HepG2 (cell line): ENCODE measurements at regions not wholly inside any gene's neighbourhood (a gene's known extent, or its start where the extent isn't known, plus 50 kb on each side); places are given as distances from the start of the nearest gene placed in this dataset.
"Not testable (repeated sequence)": the region's sequence is repeated elsewhere in the genome, so short reads cannot be mapped to it uniquely, and the experiment has no call there.

ENCODE experiments used
- ATAC-seq: fragments of 200-7000 bp; cut with Tn5 transposase; 3 replicates; pipeline ENCODE4 v1.9.1; 2020; ENCODE audit warnings: mild to moderate bottlenecking, moderate library complexity
- BruUV-seq: library from RNA; stranded (reverse); fragments of 400-500 nt; replicated peaks from 2 replicates; lab custom pipeline; 2021; lab: Mats Ljungman, UMichigan
- CTCF ChIA-PET: fragments of 300-600 bp; formaldehyde crosslinking; extraction: SDS; loops from one replicate; lab custom pipeline; 2021; ENCODE audit warnings: low total read pairs, inconsistent platforms, low intra/inter-chr PET ratio; lab: Yijun Ruan, JAX
- POLR2A ChIA-PET: fragments of 350-600 bp; sonication (Branson Sonifier 250); formaldehyde crosslinking; loops from one replicate; lab custom pipeline; 2020; ENCODE audit warnings: antibody characterized with exemption, inconsistent platforms; lab: Yijun Ruan, JAX
- DNase-seq: peaks from one replicate; pipeline ENCODE4 v3.0.0-alpha.2; 2015; ENCODE audit warnings: low spot score
- FAIRE-seq: peaks from 3 replicates; lab custom pipeline; 2011; peaks lifted over from hg19 to GRCh38; lab: Jason Lieb, UNC
- H2AFZ ChIP-seq: one replicate; pipeline ENCODE4 v1.6.1; 2011; ENCODE audit warnings: low read length, inconsistent platforms
- H3K27ac ChIP-seq: fragments of 300-600 bp; 3 replicates; pipeline ENCODE4 v1.8.0; 2011; ENCODE audit warnings: mixed run types, mild to moderate bottlenecking, mixed read lengths, low read length, inconsistent platforms; ENCODE audit not compliant: insufficient read depth; ENCODE audit errors: extremely low read length
- H3K27me3 ChIP-seq, 2 experiments: fragments of 200-600 bp in 1 of 2; 2 replicates in 1 of 2; 3 replicates in 1 of 2; pipeline versions ENCODE4 v1.6.0 to v1.8.0; 2011; ENCODE audit warnings: low read length in 2 of 2, mild to moderate bottlenecking in 2 of 2, moderate library complexity in 2 of 2, inconsistent platforms in 1 of 2; ENCODE audit not compliant: insufficient read depth in 2 of 2, control insufficient read depth in 1 of 2
- H3K36me3 ChIP-seq, 2 experiments: fragments of 200-600 bp in 1 of 2; replicated peaks in 1 of 2; 2 replicates in 1 of 2; 3 replicates in 1 of 2; pipeline versions ENCODE4 v1.5.1 to v1.8.0; 2011; ENCODE audit warnings: low read length in 2 of 2, inconsistent platforms in 1 of 2; ENCODE audit not compliant: insufficient read depth in 2 of 2, control insufficient read depth in 1 of 2
- H3K4me1 ChIP-seq: 2 replicates; pipeline ENCODE4 v1.5.1; 2012; ENCODE audit warnings: low read length, inconsistent platforms; ENCODE audit not compliant: insufficient read depth
- H3K4me2 ChIP-seq: 2 replicates; pipeline ENCODE4 v1.6.0; 2011; ENCODE audit warnings: low read depth, low read length, inconsistent platforms
- H3K4me3 ChIP-seq, 3 experiments: fragments of 200-600 bp in 1 of 3; sonication (generic), shearing (Covaris generic) in 1 of 3; replicated peaks in 1 of 3; 2 replicates each; pipeline ENCODE4 v1.5.1; 2011 to 2016; ENCODE audit warnings: low read length in 3 of 3, inconsistent platforms in 2 of 3, low read depth in 2 of 3, mild to moderate bottlenecking in 2 of 3, control low read depth in 1 of 3, mixed read lengths in 1 of 3; ENCODE audit not compliant: insufficient read depth in 1 of 3
- H3K79me2 ChIP-seq: one replicate; pipeline ENCODE4 v1.6.1; 2011; ENCODE audit warnings: low read length, inconsistent platforms; ENCODE audit not compliant: insufficient read depth
- H3K9ac ChIP-seq: 2 replicates; pipeline ENCODE4 v1.6.0; 2011; ENCODE audit warnings: mild to moderate bottlenecking, low read depth, low read length, inconsistent platforms; ENCODE audit not compliant: insufficient read depth
- H3K9me3 ChIP-seq: 2 replicates; pipeline ENCODE4 v1.5.1; 2012; ENCODE audit warnings: mild to moderate bottlenecking, low read length
- H4K20me1 ChIP-seq: 2 replicates; pipeline ENCODE4 v1.6.0; 2011; ENCODE audit warnings: inconsistent platforms, mild to moderate bottlenecking, low read length, moderate library complexity; ENCODE audit not compliant: insufficient read depth
- BRF2 ChIP-seq: sonication (generic); formaldehyde crosslinking; IDR thresholded peaks from 2 replicates; pipeline ENCODE4 v1.8.1; 2022; ENCODE audit warnings: mild to moderate bottlenecking, missing genetic modification reagents
- GABPB1 ChIP-seq: IDR thresholded peaks from 2 replicates; pipeline ENCODE4 v1.6.1; 2016; ENCODE audit warnings: mild to moderate bottlenecking, missing genetic modification reagents, moderate library complexity, missing compliant biosample characterization
- HNRNPK ChIP-seq: fragments of 200-400 bp; formaldehyde crosslinking; IDR thresholded peaks from 2 replicates; pipeline ENCODE4 v1.6.1; 2018; ENCODE audit warnings: low read length, low read depth, moderate library complexity, mild to moderate bottlenecking; ENCODE audit not compliant: poor library complexity, severe bottlenecking
- MIER2 ChIP-seq: IDR thresholded peaks from 2 replicates; pipeline ENCODE4 v1.6.1; 2016; ENCODE audit warnings: missing biosample characterization, missing genetic modification reagents
- MTA3 ChIP-seq: sonication (generic); formaldehyde crosslinking; IDR thresholded peaks from 2 replicates; pipeline ENCODE4 v1.4.0; 2020; ENCODE audit warnings: missing genetic modification reagents
- MXD4 ChIP-seq: IDR thresholded peaks from 2 replicates; pipeline ENCODE4 v1.6.1; 2016; ENCODE audit warnings: mild to moderate bottlenecking, missing biosample characterization, missing genetic modification reagents
- NCOR1 ChIP-seq: fragments of 200-600 bp; sonication (generic); IDR thresholded peaks from 2 replicates; pipeline ENCODE4 v1.7.0; 2017; ENCODE audit warnings: antibody characterized with exemption, low read length, borderline replicate concordance
- NFKBIZ ChIP-seq: IDR thresholded peaks from 2 replicates; pipeline ENCODE4 v1.6.1; 2018; ENCODE audit warnings: missing genetic modification reagents, missing compliant biosample characterization
- NR3C1 ChIP-seq: sonication (generic); formaldehyde crosslinking; IDR thresholded peaks from 2 replicates; pipeline ENCODE4 v1.4.0; 2020; ENCODE audit warnings: missing genetic modification reagents
- SMAD3 ChIP-seq: sonication (generic); formaldehyde crosslinking; IDR thresholded peaks from 2 replicates; pipeline ENCODE4 v1.4.0; 2020; ENCODE audit warnings: missing genetic modification reagents
- SRSF4 ChIP-seq: fragments of 200-400 bp; formaldehyde crosslinking; IDR thresholded peaks from one replicate; pipeline ENCODE4 v1.6.1; 2018; ENCODE audit warnings: mild to moderate bottlenecking, low read depth, low read length, moderate library complexity; ENCODE audit not compliant: poor library complexity, severe bottlenecking
- TEAD3 ChIP-seq: optimal IDR thresholded peaks from 2 replicates; pipeline ENCODE3; 2016; ENCODE audit warnings: borderline replicate concordance
- ZFP82 ChIP-seq: sonication (generic); formaldehyde crosslinking; IDR thresholded peaks from 2 replicates; pipeline ENCODE4 v1.5.1; 2020; ENCODE audit warnings: mild to moderate bottlenecking, missing genetic modification reagents, borderline replicate concordance
- ZNF225 ChIP-seq: sonication (generic); formaldehyde crosslinking; IDR thresholded peaks from 2 replicates; pipeline ENCODE4 v1.4.0; 2020; ENCODE audit warnings: mild to moderate bottlenecking, missing genetic modification reagents
- ZNF354B ChIP-seq: sonication (generic); formaldehyde crosslinking; IDR thresholded peaks from 2 replicates; pipeline ENCODE4 v1.8.0; 2022; ENCODE audit warnings: mild to moderate bottlenecking, missing genetic modification reagents
- ZSCAN30 ChIP-seq: sonication (generic); formaldehyde crosslinking; IDR thresholded peaks from 2 replicates; pipeline ENCODE4 v1.5.0; 2020; ENCODE audit warnings: mild to moderate bottlenecking, missing genetic modification reagents
- WGBS: methylation state at CpG from one replicate; pipeline ENCODE4 v1.1.6; 2017; ENCODE audit warnings: low lambda C conversion rate; 5-methylcytosine and 5-hydroxymethylcytosine counted together
- in situ Hi-C: cut with HindIII; loops from 2 replicates; pipeline ENCODE4 v1.10.0; 2017; ENCODE audit warnings: low pct_unique_long_range_greater_than_20kb; ENCODE audit not compliant: extremely low pct_ligation_motif_present
- intact Hi-C: fragments of 100-400 bp; cut with micrococcal nuclease; formaldehyde crosslinking; loops from one replicate; pipeline ENCODE4 v1.10.0; 2022; ENCODE audit not compliant: unreplicated experiment
- TF ChIP-seq, protein P1 (sequence below): sonication (generic); formaldehyde crosslinking; IDR thresholded peaks from 2 replicates; pipeline ENCODE4 v1.5.0; 2020; ENCODE audit warnings: mild to moderate bottlenecking, missing genetic modification reagents
- TF ChIP-seq, protein P2 (sequence below): sonication (generic); formaldehyde crosslinking; IDR thresholded peaks from 2 replicates; pipeline ENCODE4 v1.4.0; 2020; ENCODE audit warnings: mild to moderate bottlenecking, missing genetic modification reagents

DNA sequence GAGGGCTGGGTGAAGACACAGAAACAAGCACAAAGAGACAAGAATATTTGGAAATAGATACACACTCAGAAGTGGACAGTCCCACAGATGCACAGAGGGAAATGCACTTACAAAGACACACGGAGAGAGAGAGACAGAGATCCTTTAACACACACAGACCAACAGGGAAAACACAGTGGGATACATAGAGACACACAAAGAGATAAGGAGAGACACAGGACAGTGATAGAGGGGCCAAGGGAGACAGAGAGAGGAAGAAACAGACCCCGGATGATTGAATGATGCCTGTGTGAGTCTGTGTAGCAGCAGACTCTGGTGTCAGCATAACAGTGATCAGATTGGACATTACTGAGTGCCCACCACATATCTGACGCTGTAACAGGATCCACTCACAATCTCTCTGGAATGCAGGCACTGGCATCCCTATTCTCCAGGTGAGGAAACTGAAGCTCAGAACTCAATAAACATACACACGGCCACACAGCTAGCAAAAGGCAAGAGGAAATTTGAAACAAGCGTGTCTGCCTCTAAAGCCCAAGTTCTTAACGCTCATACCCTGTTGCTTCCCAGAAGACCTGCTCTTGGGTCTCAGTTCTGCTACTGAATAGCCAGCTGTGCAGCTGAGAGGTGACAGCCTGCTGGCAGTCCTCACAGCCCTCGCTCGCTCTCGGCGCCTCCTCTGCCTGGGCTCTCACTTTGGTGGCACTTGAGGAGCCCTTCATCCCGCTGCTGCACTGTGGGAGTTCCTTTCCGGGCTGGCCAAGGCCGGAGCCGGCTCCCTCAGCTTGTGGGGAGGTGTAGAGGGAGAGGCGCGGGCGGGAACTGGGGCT lies 186.3 kb upstream of the NLRP1 start:
- no TSS peak for BruUV-seq
- intact Hi-C loops: no loop called here
- H2AFZ ChIP-seq: no peak overlapping the region

GRCh38 chr17:5771271-5771577 lies 186.9 kb upstream of the NLRP1 start:
- H4K20me1 ChIP-seq, H3K9me3 ChIP-seq, BruUV-seq, intact Hi-C loops, H3K27ac ChIP-seq, H3K27me3 ChIP-seq, ATAC-seq, H3K9ac ChIP-seq, POLR2A ChIA-PET, FAIRE-seq, H3K79me2 ChIP-seq, DNase-seq, H3K4me2 ChIP-seq, H3K4me3 ChIP-seq, in situ Hi-C loops, CTCF ChIA-PET, H3K36me3 ChIP-seq, H2AFZ ChIP-seq: not testable (repeated sequence)
- H3K4me1 ChIP-seq: peaks cover 12% of the 10 kb centered on the region; the same call in 1 of the 2 replicates
- WGBS: 70% methylated on average over 4 of the region's 36 CpGs

More for the DNA sequence above, 186.3 kb upstream of the NLRP1 start:
- FAIRE-seq (no peak), ATAC-seq (no peak)
- in situ Hi-C loops: no loop called here
- Histone ChIP-seq H3K4me2 (no peak overlapping the region), H3K9me3 (no peaks in the 10 kb centered on the region), H3K27ac (no peak overlapping the region), H3K36me3 (no peaks in the 10 kb centered on the region), H3K4me1 (peaks cover 10% of the 10 kb centered on the region; the same call in 1 of the 2 replicates), H3K79me2 (no peaks in the 10 kb centered on the region), H3K27me3 (no peaks in the 10 kb centered on the region)
- POLR2A ChIA-PET: no interaction called here
- WGBS: 70% methylated on average over 9 of the region's 17 CpGs
- TF ChIP-seq, protein P1, sequence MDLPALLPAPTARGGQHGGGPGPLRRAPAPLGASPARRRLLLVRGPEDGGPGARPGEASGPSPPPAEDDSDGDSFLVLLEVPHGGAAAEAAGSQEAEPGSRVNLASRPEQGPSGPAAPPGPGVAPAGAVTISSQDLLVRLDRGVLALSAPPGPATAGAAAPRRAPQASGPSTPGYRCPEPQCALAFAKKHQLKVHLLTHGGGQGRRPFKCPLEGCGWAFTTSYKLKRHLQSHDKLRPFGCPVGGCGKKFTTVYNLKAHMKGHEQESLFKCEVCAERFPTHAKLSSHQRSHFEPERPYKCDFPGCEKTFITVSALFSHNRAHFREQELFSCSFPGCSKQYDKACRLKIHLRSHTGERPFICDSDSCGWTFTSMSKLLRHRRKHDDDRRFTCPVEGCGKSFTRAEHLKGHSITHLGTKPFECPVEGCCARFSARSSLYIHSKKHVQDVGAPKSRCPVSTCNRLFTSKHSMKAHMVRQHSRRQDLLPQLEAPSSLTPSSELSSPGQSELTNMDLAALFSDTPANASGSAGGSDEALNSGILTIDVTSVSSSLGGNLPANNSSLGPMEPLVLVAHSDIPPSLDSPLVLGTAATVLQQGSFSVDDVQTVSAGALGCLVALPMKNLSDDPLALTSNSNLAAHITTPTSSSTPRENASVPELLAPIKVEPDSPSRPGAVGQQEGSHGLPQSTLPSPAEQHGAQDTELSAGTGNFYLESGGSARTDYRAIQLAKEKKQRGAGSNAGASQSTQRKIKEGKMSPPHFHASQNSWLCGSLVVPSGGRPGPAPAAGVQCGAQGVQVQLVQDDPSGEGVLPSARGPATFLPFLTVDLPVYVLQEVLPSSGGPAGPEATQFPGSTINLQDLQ (CRISPR knock-in tag): no peak
- TF ChIP-seq MXD4 (CRISPR knock-in tag) (no peak), GABPB1 (no peak), HNRNPK (no peak), ZNF354B (no peak), NCOR1 (no peak), ZFP82 (CRISPR knock-in tag) (no peak), SMAD3 (no peak), SRSF4 (no peak), ZSCAN30 (CRISPR knock-in tag) (no peak), MTA3 (CRISPR knock-in tag) (no peak), NR3C1 (no peak), ZNF225 (no peak), BRF2 (CRISPR knock-in tag) (no peak), MIER2 (CRISPR knock-in tag) (no peak), NFKBIZ (CRISPR knock-in tag) (no peak), TEAD3 (CRISPR knock-in tag) (no peak)
- TF ChIP-seq, protein P2, sequence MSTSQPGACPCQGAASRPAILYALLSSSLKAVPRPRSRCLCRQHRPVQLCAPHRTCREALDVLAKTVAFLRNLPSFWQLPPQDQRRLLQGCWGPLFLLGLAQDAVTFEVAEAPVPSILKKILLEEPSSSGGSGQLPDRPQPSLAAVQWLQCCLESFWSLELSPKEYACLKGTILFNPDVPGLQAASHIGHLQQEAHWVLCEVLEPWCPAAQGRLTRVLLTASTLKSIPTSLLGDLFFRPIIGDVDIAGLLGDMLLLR (CRISPR knock-in tag): no peak
- TF ChIP-seq, all 625 proteins: peak for 0
- no peak for DNase-seq
- CTCF ChIA-PET: no interaction called here
- no peak overlapping the region for H3K9ac ChIP-seq
- no peak overlapping the region for H3K4me3 ChIP-seq
- H4K20me1 ChIP-seq: no peaks in the 10 kb centered on the region
